HepG2 (cell line): ENCODE measurements at regions not wholly inside any gene's neighbourhood (a gene's known extent, or its start where the extent isn't known, plus 50 kb on each side); places are given as distances from the start of the nearest gene placed in this dataset.

Source experiments
- ATAC-seq: fragments of 200-7000 bp; cut with Tn5 transposase; 3 replicates; pipeline ENCODE4 v1.9.1; 2020; ENCODE audit warnings: mild to moderate bottlenecking, moderate library complexity
- BruUV-seq: library from RNA; stranded (reverse); fragments of 400-500 nt; replicated peaks from 2 replicates; lab custom pipeline; 2021; lab: Mats Ljungman, UMichigan
- CTCF ChIA-PET: fragments of 300-600 bp; formaldehyde crosslinking; extraction: SDS; loops from one replicate; lab custom pipeline; 2021; ENCODE audit warnings: low total read pairs, inconsistent platforms, low intra/inter-chr PET ratio; lab: Yijun Ruan, JAX
- POLR2A ChIA-PET: fragments of 350-600 bp; sonication (Branson Sonifier 250); formaldehyde crosslinking; loops from one replicate; lab custom pipeline; 2020; ENCODE audit warnings: antibody characterized with exemption, inconsistent platforms; lab: Yijun Ruan, JAX
- DNase-seq: peaks from one replicate; pipeline ENCODE4 v3.0.0-alpha.2; 2015; ENCODE audit warnings: low spot score
- FAIRE-seq: peaks from 3 replicates; lab custom pipeline; 2011; peaks lifted over from hg19 to GRCh38; lab: Jason Lieb, UNC
- H2AFZ ChIP-seq: one replicate; pipeline ENCODE4 v1.6.1; 2011; ENCODE audit warnings: low read length, inconsistent platforms
- H3K27ac ChIP-seq: fragments of 300-600 bp; 3 replicates; pipeline ENCODE4 v1.8.0; 2011; ENCODE audit warnings: mixed run types, mild to moderate bottlenecking, mixed read lengths, low read length, inconsistent platforms; ENCODE audit not compliant: insufficient read depth; ENCODE audit errors: extremely low read length
- H3K27me3 ChIP-seq, 2 experiments: fragments of 200-600 bp in 1 of 2; 2 replicates in 1 of 2; 3 replicates in 1 of 2; pipeline versions ENCODE4 v1.6.0 to v1.8.0; 2011; ENCODE audit warnings: low read length in 2 of 2, mild to moderate bottlenecking in 2 of 2, moderate library complexity in 2 of 2, inconsistent platforms in 1 of 2; ENCODE audit not compliant: insufficient read depth in 2 of 2, control insufficient read depth in 1 of 2
- H3K36me3 ChIP-seq, 2 experiments: fragments of 200-600 bp in 1 of 2; replicated peaks in 1 of 2; 2 replicates in 1 of 2; 3 replicates in 1 of 2; pipeline versions ENCODE4 v1.5.1 to v1.8.0; 2011; ENCODE audit warnings: low read length in 2 of 2, inconsistent platforms in 1 of 2; ENCODE audit not compliant: insufficient read depth in 2 of 2, control insufficient read depth in 1 of 2
- H3K4me1 ChIP-seq: 2 replicates; pipeline ENCODE4 v1.5.1; 2012; ENCODE audit warnings: low read length, inconsistent platforms; ENCODE audit not compliant: insufficient read depth
- H3K4me2 ChIP-seq: 2 replicates; pipeline ENCODE4 v1.6.0; 2011; ENCODE audit warnings: low read depth, low read length, inconsistent platforms
- H3K4me3 ChIP-seq, 3 experiments: fragments of 200-600 bp in 1 of 3; sonication (generic), shearing (Covaris generic) in 1 of 3; replicated peaks in 1 of 3; 2 replicates each; pipeline ENCODE4 v1.5.1; 2011 to 2016; ENCODE audit warnings: low read length in 3 of 3, inconsistent platforms in 2 of 3, low read depth in 2 of 3, mild to moderate bottlenecking in 2 of 3, control low read depth in 1 of 3, mixed read lengths in 1 of 3; ENCODE audit not compliant: insufficient read depth in 1 of 3
- H3K79me2 ChIP-seq: one replicate; pipeline ENCODE4 v1.6.1; 2011; ENCODE audit warnings: low read length, inconsistent platforms; ENCODE audit not compliant: insufficient read depth
- H3K9ac ChIP-seq: 2 replicates; pipeline ENCODE4 v1.6.0; 2011; ENCODE audit warnings: mild to moderate bottlenecking, low read depth, low read length, inconsistent platforms; ENCODE audit not compliant: insufficient read depth
- H3K9me3 ChIP-seq: 2 replicates; pipeline ENCODE4 v1.5.1; 2012; ENCODE audit warnings: mild to moderate bottlenecking, low read length
- H4K20me1 ChIP-seq: 2 replicates; pipeline ENCODE4 v1.6.0; 2011; ENCODE audit warnings: inconsistent platforms, mild to moderate bottlenecking, low read length, moderate library complexity; ENCODE audit not compliant: insufficient read depth
- DNMT3B ChIP-seq: conservative IDR thresholded peaks from 2 replicates; pipeline ENCODE4 v1.6.1; 2016; ENCODE audit warnings: missing biosample characterization, control low read depth
- E2F5 ChIP-seq: sonication (generic); formaldehyde crosslinking; conservative IDR thresholded peaks from 2 replicates; pipeline ENCODE4 v1.4.0; 2020; ENCODE audit warnings: missing genetic modification reagents
- GABPA ChIP-seq, 2 experiments: IDR thresholded peaks; 2 replicates each; pipeline ENCODE4 v1.6.1; 2011 to 2016; ENCODE audit warnings: low read depth in 2 of 2, low read length in 1 of 2, missing biosample characterization in 1 of 2, missing genetic modification characterization in 1 of 2
- PHF8 ChIP-seq: sonication (generic); formaldehyde crosslinking; IDR thresholded peaks from 2 replicates; pipeline ENCODE4 v1.5.0; 2020; ENCODE audit warnings: missing genetic modification reagents
- SOX13 ChIP-seq, 3 experiments: fragments of 450-650 bp in 1 of 3; sonication (generic) in 1 of 3; formaldehyde crosslinking in 1 of 3; IDR thresholded peaks in 2 of 3; conservative IDR thresholded peaks in 1 of 3; 2 replicates each; pipeline versions ENCODE4 v1.5.0 to v1.6.1; 2016 to 2020; ENCODE audit warnings: antibody characterized with exemption in 1 of 3, mild to moderate bottlenecking in 1 of 3, missing compliant biosample characterization in 1 of 3, missing genetic modification reagents in 1 of 3, moderate library complexity in 1 of 3
- TFDP1 ChIP-seq: IDR thresholded peaks from 2 replicates; pipeline ENCODE4 v1.6.1; 2016; ENCODE audit warnings: missing compliant biosample characterization, missing genetic modification reagents, borderline replicate concordance
- ZBTB38 ChIP-seq: sonication (generic); formaldehyde crosslinking; IDR thresholded peaks from 2 replicates; pipeline ENCODE4 v1.5.1; 2020; ENCODE audit warnings: mild to moderate bottlenecking, missing genetic modification reagents
- ZFP41 ChIP-seq: sonication (generic); formaldehyde crosslinking; IDR thresholded peaks from 2 replicates; pipeline ENCODE4 v1.4.0; 2020; ENCODE audit warnings: mild to moderate bottlenecking, missing genetic modification reagents, borderline replicate concordance
- ZNF382 ChIP-seq: sonication (generic); formaldehyde crosslinking; IDR thresholded peaks from 2 replicates; pipeline ENCODE4 v1.5.0; 2020; ENCODE audit warnings: missing genetic modification reagents, mild to moderate bottlenecking, borderline replicate concordance
- ZNF567 ChIP-seq: sonication (generic); formaldehyde crosslinking; IDR thresholded peaks from 2 replicates; pipeline ENCODE4 v1.8.1; 2023; ENCODE audit warnings: mild to moderate bottlenecking, missing genetic modification reagents, borderline replicate concordance
- ZNF691 ChIP-seq: sonication (generic); formaldehyde crosslinking; IDR thresholded peaks from 2 replicates; pipeline ENCODE4 v1.4.0; 2020; ENCODE audit warnings: missing genetic modification reagents, low read depth, mild to moderate bottlenecking, borderline replicate concordance
- ZNF773 ChIP-seq: sonication (generic); formaldehyde crosslinking; IDR thresholded peaks from 2 replicates; pipeline ENCODE4 v1.4.0; 2020; ENCODE audit warnings: missing genetic modification reagents, borderline replicate concordance
- ZNF780A ChIP-seq: sonication (generic); formaldehyde crosslinking; IDR thresholded peaks from 2 replicates; pipeline ENCODE4 v1.8.0; 2022; ENCODE audit warnings: mild to moderate bottlenecking, missing genetic modification reagents, moderate library complexity
- WGBS: methylation state at CpG from one replicate; pipeline ENCODE4 v1.1.6; 2017; ENCODE audit warnings: low lambda C conversion rate; 5-methylcytosine and 5-hydroxymethylcytosine counted together
- in situ Hi-C: cut with HindIII; loops from 2 replicates; pipeline ENCODE4 v1.10.0; 2017; ENCODE audit warnings: low pct_unique_long_range_greater_than_20kb; ENCODE audit not compliant: extremely low pct_ligation_motif_present
- intact Hi-C: fragments of 100-400 bp; cut with micrococcal nuclease; formaldehyde crosslinking; loops from one replicate; pipeline ENCODE4 v1.10.0; 2022; ENCODE audit not compliant: unreplicated experiment

GRCh38 chr2:186042207-186043028 is 303.8 kb downstream of the FSIP2 start:
- H4K20me1 ChIP-seq = no peaks in the 10 kb centered on the region
- H3K27ac ChIP-seq = no peak overlapping the region
- ChIA-PET CTCF (no interaction called here), POLR2A (no interaction called here)
- no TSS peak for BruUV-seq
- in situ Hi-C loops = no loop called here
- H3K4me2 ChIP-seq = no peak overlapping the region
- H3K4me1 ChIP-seq = no peaks in the 10 kb centered on the region
- no peaks in the 10 kb centered on the region for H3K79me2 ChIP-seq
- no peak for FAIRE-seq
- H2AFZ ChIP-seq = no peak overlapping the region
- peak; percentile 54; the same call in 2 of the 3 replicates for ATAC-seq
- no peaks in the 10 kb centered on the region for H3K36me3 ChIP-seq
- H3K4me3 ChIP-seq = no peak overlapping the region
- intact Hi-C loops = no loop called here
- WGBS = 76% methylated on average over 4 of the region's 5 CpGs
- no peak for DNase-seq
- TF ChIP-seq ZBTB38 = no peak
- TF ChIP-seq ZNF780A (CRISPR knock-in tag) = no peak
- TF ChIP-seq ZNF691 (CRISPR knock-in tag) = no peak
- TF ChIP-seq ZFP41 (CRISPR knock-in tag) = no peak
- no peak for TF ChIP-seq PHF8 (CRISPR knock-in tag)
- no peak for TF ChIP-seq TFDP1 (CRISPR knock-in tag)
- TF ChIP-seq SOX13 (IDR thresholded peaks at IDR 0.05) = no peak
- TF ChIP-seq SOX13 (CRISPR knock-in tag; conservative IDR thresholded peaks at IDR 0.05 in 1 of 2, IDR thresholded peaks at IDR 0.05 in 1 of 2) = no peak
- TF ChIP-seq E2F5 (CRISPR knock-in tag) = no peak
- TF ChIP-seq ZNF567 (CRISPR knock-in tag) = no peak
- no peak for TF ChIP-seq DNMT3B (CRISPR knock-in tag)
- TF ChIP-seq ZNF382 (CRISPR knock-in tag) = no peak
- TF ChIP-seq GABPA (IDR thresholded peaks at IDR 0.05; ENCODE audit: low read depth, low read length) = no peak
- TF ChIP-seq GABPA (CRISPR knock-in tag; IDR thresholded peaks at IDR 0.05; ENCODE audit: low read depth) = no peak
- no peak for TF ChIP-seq ZNF773 (CRISPR knock-in tag)
- no peak overlapping the region for H3K9ac ChIP-seq
- no peaks in the 10 kb centered on the region for H3K27me3 ChIP-seq
- no peaks in the 10 kb centered on the region for H3K9me3 ChIP-seq
